ENCODE measurements at regions not wholly inside any gene's neighbourhood (a gene's known extent, or its start where the extent isn't known, plus 50 kb on each side); places are given as distances from the start of the nearest gene placed in this dataset.

DNA sequence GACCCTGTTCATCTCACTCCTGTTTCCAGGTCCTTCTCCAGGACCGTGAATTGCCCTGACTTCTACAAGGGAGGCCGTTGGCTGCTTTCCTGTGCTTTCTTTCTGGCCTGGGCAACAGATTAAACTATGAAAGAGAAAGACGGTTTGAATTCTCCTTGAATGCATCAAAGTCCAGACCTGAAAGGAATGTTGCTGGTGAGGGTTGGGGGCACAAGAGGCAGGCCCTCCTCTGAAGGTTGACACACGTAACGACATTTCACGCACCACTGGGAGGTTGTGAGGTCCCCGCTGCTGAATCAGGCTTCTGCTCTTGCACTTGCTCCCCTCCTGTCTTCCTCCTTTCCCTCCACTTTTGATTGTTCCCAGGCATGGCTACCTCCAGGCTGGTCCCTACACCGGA, 141.9 kb downstream of the CYRIA start:
- Histone ChIP-seq H3K4me1 (ENCODE audit: insufficient read depth, low read length) (no peaks in the 10 kb centered on the region), H3K4me3 (ENCODE audit: low read length) (no peak overlapping the region), H3K27ac (ENCODE audit: low read depth in 1 of 2, low read length in 2 of 2) (no peak overlapping the region), H3K9me3 (ENCODE audit: control insufficient read depth in 1 of 2, insufficient read depth in 1 of 2, low read length in 2 of 2) (no peaks in the 10 kb centered on the region), H3K27me3 (ENCODE audit: control insufficient read depth in 1 of 2, insufficient read depth in 2 of 2, low read length in 2 of 2) (no peaks in the 10 kb centered on the region), H3K36me3 (ENCODE audit: insufficient read depth, low read length) (no peaks in the 10 kb centered on the region)
- no peak overlapping the region for H3K27ac Mint-ChIP-seq
- no peaks in the 10 kb centered on the region for H3K9me3 Mint-ChIP-seq
- CTCF ChIA-PET = interaction anchor here (0.6 kb wide), 1 partner anchor 399 kb away, joined by 3 read pairs; no protein-coding TSS in a partner anchor
- no peaks in the 10 kb centered on the region for H3K4me1 Mint-ChIP-seq (ENCODE audit: low read depth)
- H3K4me3 Mint-ChIP-seq = no peak overlapping the region
- peaks cover 24% of the 10 kb centered on the region for H3K27me3 Mint-ChIP-seq
- H3K36me3 Mint-ChIP-seq (ENCODE audit: low read depth) = no peaks in the 10 kb centered on the region
- TF ChIP-seq, protein P1, sequence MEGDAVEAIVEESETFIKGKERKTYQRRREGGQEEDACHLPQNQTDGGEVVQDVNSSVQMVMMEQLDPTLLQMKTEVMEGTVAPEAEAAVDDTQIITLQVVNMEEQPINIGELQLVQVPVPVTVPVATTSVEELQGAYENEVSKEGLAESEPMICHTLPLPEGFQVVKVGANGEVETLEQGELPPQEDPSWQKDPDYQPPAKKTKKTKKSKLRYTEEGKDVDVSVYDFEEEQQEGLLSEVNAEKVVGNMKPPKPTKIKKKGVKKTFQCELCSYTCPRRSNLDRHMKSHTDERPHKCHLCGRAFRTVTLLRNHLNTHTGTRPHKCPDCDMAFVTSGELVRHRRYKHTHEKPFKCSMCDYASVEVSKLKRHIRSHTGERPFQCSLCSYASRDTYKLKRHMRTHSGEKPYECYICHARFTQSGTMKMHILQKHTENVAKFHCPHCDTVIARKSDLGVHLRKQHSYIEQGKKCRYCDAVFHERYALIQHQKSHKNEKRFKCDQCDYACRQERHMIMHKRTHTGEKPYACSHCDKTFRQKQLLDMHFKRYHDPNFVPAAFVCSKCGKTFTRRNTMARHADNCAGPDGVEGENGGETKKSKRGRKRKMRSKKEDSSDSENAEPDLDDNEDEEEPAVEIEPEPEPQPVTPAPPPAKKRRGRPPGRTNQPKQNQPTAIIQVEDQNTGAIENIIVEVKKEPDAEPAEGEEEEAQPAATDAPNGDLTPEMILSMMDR (IDR thresholded peaks at IDR 0.05) = no peak
- DNase-seq (no peak), ATAC-seq (ENCODE audit: poor library complexity) (no peak)
- intact Hi-C loops (cut with DNase I, micrococcal nuclease) = no loop called here
- POLR2A ChIA-PET = no interaction called here

- H3K36me3 ChIP-seq (ENCODE audit: insufficient read depth, low read length) = no peaks in the 10 kb centered on the region
- intact Hi-C loops (cut with DNase I, micrococcal nuclease) = no loop called here
- H3K27ac ChIP-seq (ENCODE audit: low read depth in 1 of 2, low read length in 2 of 2) = no peak overlapping the region
- Mint-ChIP-seq H3K4me3 (no peak overlapping the region), H3K27ac (no peak overlapping the region), H3K9me3 (no peaks in the 10 kb centered on the region), H3K4me1 (ENCODE audit: low read depth) (no peaks in the 10 kb centered on the region), H3K27me3 (peaks cover 22% of the 10 kb centered on the region), H3K36me3 (ENCODE audit: low read depth) (no peaks in the 10 kb centered on the region)
- no peaks in the 10 kb centered on the region for H3K9me3 ChIP-seq (ENCODE audit: control insufficient read depth in 1 of 2, insufficient read depth in 1 of 2, low read length in 2 of 2)
- POLR2A ChIA-PET = no interaction called here
- DNase-seq = no peak
- H3K4me3 ChIP-seq (ENCODE audit: low read length) = no peak overlapping the region
- CTCF ChIA-PET = no interaction called here
- H3K27me3 ChIP-seq (ENCODE audit: control insufficient read depth in 1 of 2, insufficient read depth in 2 of 2, low read length in 2 of 2) = no peaks in the 10 kb centered on the region
- TF ChIP-seq, protein P1 (IDR thresholded peaks at IDR 0.05) = no peak
- no peaks in the 10 kb centered on the region for H3K4me1 ChIP-seq (ENCODE audit: insufficient read depth, low read length)
- ATAC-seq (ENCODE audit: poor library complexity) = no peak
Measured at GRCh38 chr2:16522031-16522831, 143.4 kb downstream of the CYRIA start.

DNA sequence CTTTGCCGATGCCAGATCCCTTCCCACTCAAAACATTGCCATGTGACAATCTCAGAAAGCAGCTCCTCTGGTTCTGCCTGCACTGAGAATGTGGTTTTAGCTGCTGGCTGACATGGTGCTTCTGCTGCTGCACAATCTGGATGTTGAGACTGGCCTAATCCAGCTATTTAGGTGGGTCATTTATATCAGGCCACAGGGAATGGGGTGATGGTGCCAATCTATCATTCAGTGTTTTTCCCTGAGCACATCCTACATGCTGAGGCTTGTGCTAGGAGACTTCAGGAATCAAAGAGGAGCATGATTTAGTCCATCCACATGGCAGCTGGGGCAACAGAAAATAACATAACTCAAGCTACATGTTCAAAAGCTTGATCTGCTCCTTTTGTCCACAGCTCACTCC, 144.7 kb downstream of the CYRIA start:
- Mint-ChIP-seq H3K4me1 (ENCODE audit: low read depth) (no peaks in the 10 kb centered on the region), H3K27ac (no peak overlapping the region), H3K27me3 (peaks cover 20% of the 10 kb centered on the region), H3K36me3 (ENCODE audit: low read depth) (no peaks in the 10 kb centered on the region), H3K4me3 (no peak overlapping the region), H3K9me3 (no peaks in the 10 kb centered on the region)
- POLR2A ChIA-PET = no interaction called here
- TF ChIP-seq, protein P1 (IDR thresholded peaks at IDR 0.05) = no peak
- CTCF ChIA-PET = no interaction called here
- no peaks in the 10 kb centered on the region for H3K27me3 ChIP-seq (ENCODE audit: control insufficient read depth in 1 of 2, insufficient read depth in 2 of 2, low read length in 2 of 2)
- DNase-seq (no peak), ATAC-seq (ENCODE audit: poor library complexity) (no peak)
- H3K9me3 ChIP-seq (ENCODE audit: control insufficient read depth in 1 of 2, insufficient read depth in 1 of 2, low read length in 2 of 2) = no peaks in the 10 kb centered on the region
- intact Hi-C loops (cut with DNase I, micrococcal nuclease) = no loop called here
- H3K4me3 ChIP-seq (ENCODE audit: low read length) = no peak overlapping the region
- H3K4me1 ChIP-seq (ENCODE audit: insufficient read depth, low read length) = no peaks in the 10 kb centered on the region
- no peaks in the 10 kb centered on the region for H3K36me3 ChIP-seq (ENCODE audit: insufficient read depth, low read length)
- no peak overlapping the region for H3K27ac ChIP-seq (ENCODE audit: low read depth in 1 of 2, low read length in 2 of 2)
